ENCODE measurements at regions not wholly inside any gene's neighbourhood (a gene's known extent, or its start where the extent isn't known, plus 50 kb on each side); places are given as distances from the start of the nearest gene placed in this dataset.

DNA sequence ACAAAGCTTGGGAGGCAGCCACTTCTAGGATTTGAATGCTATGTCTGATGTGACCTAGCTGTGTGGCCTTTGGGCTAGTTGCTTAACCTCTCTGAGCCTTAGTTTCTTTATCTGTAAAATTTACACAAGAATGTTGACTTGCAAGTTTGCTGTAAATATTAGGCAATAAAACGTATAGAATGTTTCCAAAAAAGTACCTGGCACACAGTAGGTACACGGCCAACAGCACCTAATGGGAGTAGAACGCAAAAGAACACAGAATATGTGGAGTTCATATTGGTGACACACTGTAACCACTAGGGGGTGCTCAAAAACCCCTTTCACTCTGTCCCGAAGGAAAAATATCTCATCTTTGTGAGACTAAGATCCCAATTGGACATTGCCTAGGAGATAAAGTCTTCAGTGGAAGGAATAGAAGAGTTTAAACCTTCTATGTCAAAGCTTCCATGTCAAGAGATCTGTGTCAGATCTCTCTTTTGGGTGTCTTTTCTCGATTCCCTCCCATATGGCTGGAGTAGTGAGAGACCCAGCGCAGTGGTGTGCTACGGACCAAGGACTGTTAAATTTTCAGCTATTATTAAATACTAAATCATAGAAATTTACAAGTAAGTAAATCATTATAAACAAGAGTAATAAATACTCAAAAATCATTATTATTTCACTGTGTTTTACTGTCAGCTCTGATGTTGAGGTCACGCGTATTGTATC lies 145.4 kb upstream of the RAD23B start:
- TF ChIP-seq, protein P1, sequence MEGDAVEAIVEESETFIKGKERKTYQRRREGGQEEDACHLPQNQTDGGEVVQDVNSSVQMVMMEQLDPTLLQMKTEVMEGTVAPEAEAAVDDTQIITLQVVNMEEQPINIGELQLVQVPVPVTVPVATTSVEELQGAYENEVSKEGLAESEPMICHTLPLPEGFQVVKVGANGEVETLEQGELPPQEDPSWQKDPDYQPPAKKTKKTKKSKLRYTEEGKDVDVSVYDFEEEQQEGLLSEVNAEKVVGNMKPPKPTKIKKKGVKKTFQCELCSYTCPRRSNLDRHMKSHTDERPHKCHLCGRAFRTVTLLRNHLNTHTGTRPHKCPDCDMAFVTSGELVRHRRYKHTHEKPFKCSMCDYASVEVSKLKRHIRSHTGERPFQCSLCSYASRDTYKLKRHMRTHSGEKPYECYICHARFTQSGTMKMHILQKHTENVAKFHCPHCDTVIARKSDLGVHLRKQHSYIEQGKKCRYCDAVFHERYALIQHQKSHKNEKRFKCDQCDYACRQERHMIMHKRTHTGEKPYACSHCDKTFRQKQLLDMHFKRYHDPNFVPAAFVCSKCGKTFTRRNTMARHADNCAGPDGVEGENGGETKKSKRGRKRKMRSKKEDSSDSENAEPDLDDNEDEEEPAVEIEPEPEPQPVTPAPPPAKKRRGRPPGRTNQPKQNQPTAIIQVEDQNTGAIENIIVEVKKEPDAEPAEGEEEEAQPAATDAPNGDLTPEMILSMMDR (IDR thresholded peaks at IDR 0.05), result peak; percentile 40 to 67 (median 56)
- TF ChIP-seq POLR2A (IDR thresholded peaks at IDR 0.05) (no peak), POLR2AphosphoS5 (IDR thresholded peaks at IDR 0.05) (no peak)
